Spleen (tissue), 11 donors: ENCODE measurements at regions not wholly inside any gene's neighbourhood (a gene's known extent, or its start where the extent isn't known, plus 50 kb on each side); places are given as distances from the start of the nearest gene placed in this dataset.
"Not testable (repeated sequence)": the region's sequence is repeated elsewhere in the genome, so short reads cannot be mapped to it uniquely, and the experiment has no call there.

ENCODE experiments used
- DNase-seq: peaks from one replicate; pipeline ENCODE4 v3.0.0-alpha.2; 2020
- H3K27ac ChIP-seq, 8 donors: fragments of 200-600 bp; sonication (generic) in 7 of 8; 1 replicate in 4 of 8; 2 replicates in 4 of 8; pipeline versions ENCODE4 v1.5.0 to v1.8.0; 2016 to 2021; ENCODE audit warnings: inconsistent platforms in 4 of 8, mild to moderate bottlenecking in 4 of 8, moderate library complexity in 1 of 8
- H3K27me3 ChIP-seq, 7 donors: fragments of 200-600 bp; sonication (generic) in 6 of 7; replicated peaks in 1 of 7; 1 replicate in 4 of 7; 2 replicates in 3 of 7; pipeline versions ENCODE4 v1.5.0 to v1.8.0; 2016 to 2021; ENCODE audit warnings: inconsistent platforms in 3 of 7, mild to moderate bottlenecking in 1 of 7
- H3K36me3 ChIP-seq, 6 donors: fragments of 200-600 bp; sonication (generic) in 5 of 6; 1 replicate in 4 of 6; 2 replicates in 2 of 6; pipeline versions ENCODE4 v1.5.0 to v1.8.0; 2016 to 2021; ENCODE audit warnings: inconsistent platforms in 2 of 6
- H3K4me1 ChIP-seq, 6 donors: fragments of 200-600 bp; sonication (generic) in 5 of 6; 1 replicate in 3 of 6; 2 replicates in 3 of 6; pipeline versions ENCODE4 v1.5.0 to v1.8.0; 2016 to 2021; ENCODE audit warnings: inconsistent platforms in 3 of 6
- H3K4me3 ChIP-seq, 8 donors: fragments of 200-600 bp; sonication (generic) in 7 of 8; 1 replicate in 4 of 8; 2 replicates in 4 of 8; pipeline versions ENCODE4 v1.5.0 to v1.8.0; 2016 to 2021; ENCODE audit warnings: inconsistent platforms in 4 of 8, mild to moderate bottlenecking in 4 of 8, moderate library complexity in 2 of 8
- H3K9me3 ChIP-seq, 8 donors: fragments of 200-600 bp; sonication (generic) in 7 of 8; 1 replicate in 4 of 8; 2 replicates in 4 of 8; pipeline versions ENCODE4 v1.5.0 to v1.8.0; 2016 to 2021; ENCODE audit warnings: inconsistent platforms in 4 of 8
- POLR2A ChIP-seq, 3 donors: fragments of 450-650 bp; IDR thresholded peaks; one replicate each; pipeline ENCODE4 v1.5.1; 2017; ENCODE audit warnings: antibody characterized with exemption in 3 of 3, mild to moderate bottlenecking in 1 of 3
- POLR2AphosphoS5 ChIP-seq, 3 donors: sonication (generic); formaldehyde crosslinking; IDR thresholded peaks; one replicate each; pipeline ENCODE4 v1.5.1; 2017; ENCODE audit warnings: antibody characterized with exemption in 3 of 3
- WGBS, 5 donors: extraction: QIAGEN DNeasy Blood & Tissue Kit in 3 of 5; methylation state at CpG; one replicate each; pipeline versions ENCODE4 v1.1.5 to v1.1.7; 2013 to 2018; 5-methylcytosine and 5-hydroxymethylcytosine counted together
- intact Hi-C: fragments of 100-400 bp; cut with DNase I; formaldehyde crosslinking; loops from one replicate; pipeline ENCODE4 v1.15.0; 2023; ENCODE audit warnings: low total_unique reads
- TF ChIP-seq, protein P1 (sequence below), 11 experiments: fragments of 200-600 bp in 7 of 11; fragments of 450-650 bp in 4 of 11; sonication (generic) in 4 of 11; IDR thresholded peaks in 8 of 11; conservative IDR thresholded peaks in 3 of 11; 1 replicate in 7 of 11; 2 replicates in 4 of 11; pipeline versions ENCODE4 v1.4.0 to v1.8.0; 2016 to 2021; ENCODE audit warnings: antibody characterized with exemption in 11 of 11, inconsistent platforms in 4 of 11, mild to moderate bottlenecking in 1 of 11
- donor health status: healthy with polysubstance abuse.
- donor health status: DM: no; HTN: no; CAD: no; lungs with moderate emphysema.
- donor health status: DM: no; HTN: no; CAD: no.
- donor health status: Bipolar disorder and iron deficiency.
- donor health status: healthy.
- donor health status: DM: no; HTN: no; CAD: no.
- donor health status: DM: yes; HTN: yes; CAD: no.

DNA sequence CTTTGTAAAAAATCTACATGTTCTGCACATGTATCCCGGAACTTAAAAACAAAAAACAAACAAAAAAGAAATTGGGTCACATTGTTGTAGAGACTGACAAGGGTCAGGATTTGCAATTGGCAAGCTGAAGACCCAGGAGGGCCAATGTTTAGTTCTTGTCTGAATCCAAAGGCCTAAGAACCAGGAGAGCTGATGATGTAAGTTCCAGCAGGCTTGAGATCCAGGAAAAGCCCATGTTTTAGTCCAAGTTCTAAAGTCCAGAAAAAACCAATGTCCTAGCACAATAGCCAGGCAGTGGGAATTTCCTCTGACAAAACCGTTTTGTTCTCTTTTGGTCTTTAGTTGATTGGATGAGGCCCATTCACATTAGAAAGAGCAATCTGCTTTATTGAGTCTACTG, 244.9 kb downstream of the DMAC1 start:
- WGBS, 5 donors, result 76 to 87% (median 80%) methylated on average over 2 of the region's 2 CpGs
- TF ChIP-seq, protein P1, sequence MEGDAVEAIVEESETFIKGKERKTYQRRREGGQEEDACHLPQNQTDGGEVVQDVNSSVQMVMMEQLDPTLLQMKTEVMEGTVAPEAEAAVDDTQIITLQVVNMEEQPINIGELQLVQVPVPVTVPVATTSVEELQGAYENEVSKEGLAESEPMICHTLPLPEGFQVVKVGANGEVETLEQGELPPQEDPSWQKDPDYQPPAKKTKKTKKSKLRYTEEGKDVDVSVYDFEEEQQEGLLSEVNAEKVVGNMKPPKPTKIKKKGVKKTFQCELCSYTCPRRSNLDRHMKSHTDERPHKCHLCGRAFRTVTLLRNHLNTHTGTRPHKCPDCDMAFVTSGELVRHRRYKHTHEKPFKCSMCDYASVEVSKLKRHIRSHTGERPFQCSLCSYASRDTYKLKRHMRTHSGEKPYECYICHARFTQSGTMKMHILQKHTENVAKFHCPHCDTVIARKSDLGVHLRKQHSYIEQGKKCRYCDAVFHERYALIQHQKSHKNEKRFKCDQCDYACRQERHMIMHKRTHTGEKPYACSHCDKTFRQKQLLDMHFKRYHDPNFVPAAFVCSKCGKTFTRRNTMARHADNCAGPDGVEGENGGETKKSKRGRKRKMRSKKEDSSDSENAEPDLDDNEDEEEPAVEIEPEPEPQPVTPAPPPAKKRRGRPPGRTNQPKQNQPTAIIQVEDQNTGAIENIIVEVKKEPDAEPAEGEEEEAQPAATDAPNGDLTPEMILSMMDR (IDR thresholded peaks at IDR 0.05 in 8 of 11, conservative IDR thresholded peaks at IDR 0.05 in 3 of 11), result no peak
- TF ChIP-seq POLR2A (IDR thresholded peaks at IDR 0.05) (no peak), POLR2AphosphoS5 (IDR thresholded peaks at IDR 0.05) (no peak)
- Histone ChIP-seq H3K9me3 (peaks cover 0 to 8% (median 0%) of the 10 kb centered on the region in 8 donors), H3K27ac (no peak overlapping the region), H3K27me3 (no peaks in the 10 kb centered on the region), H3K4me3 (no peak overlapping the region), H3K4me1 (no peaks in the 10 kb centered on the region), H3K36me3 (no peaks in the 10 kb centered on the region)
- intact Hi-C loops, result no loop called here
- DNase-seq, result no peak

GRCh38 chr9:7552706-7553105, 246.9 kb downstream of the DMAC1 start:
- 41 to 63% (median 56%) methylated on average over 1 of the region's 1 CpG for WGBS, 5 donors
- intact Hi-C loops, H3K36me3 ChIP-seq, H3K4me1 ChIP-seq, H3K4me3 ChIP-seq, H3K9me3 ChIP-seq, H3K27ac ChIP-seq, DNase-seq: not testable (repeated sequence)
- H3K27me3 ChIP-seq, result peaks cover 0 to 17% (median 0%) of the 10 kb centered on the region in 7 donors

GRCh38 chr9:7549249-7549648, 250.3 kb downstream of the DMAC1 start:
- no peak overlapping the region for H3K27ac ChIP-seq
- WGBS, 5 donors, result 32 to 58% (median 43%) methylated on average over 2 to 3 of the region's 3 CpGs
- no peak for DNase-seq

GRCh38 chr9:7546261-7546660, 253.3 kb downstream of the DMAC1 start:
- H3K9me3 ChIP-seq, result no peaks in the 10 kb centered on the region
- no peak for TF ChIP-seq POLR2AphosphoS5 (IDR thresholded peaks at IDR 0.05)
- H3K4me3 ChIP-seq, result no peak overlapping the region
- H3K4me1 ChIP-seq, result no peaks in the 10 kb centered on the region
- WGBS, 5 donors, result 0 to 90% (median 85%) methylated on average over 1 of the region's 1 CpG
- DNase-seq, result no peak
- no peaks in the 10 kb centered on the region for H3K36me3 ChIP-seq
- no peak overlapping the region for H3K27ac ChIP-seq
- H3K27me3 ChIP-seq, result peaks cover 0 to 20% (median 0%) of the 10 kb centered on the region in 7 donors
- intact Hi-C loops, result no loop called here

More at GRCh38 chr9:7549249-7549648, 250.3 kb downstream of the DMAC1 start:
- H3K4me3 ChIP-seq, result no peak overlapping the region
- peaks cover 0 to 20% (median 0%) of the 10 kb centered on the region in 7 donors for H3K27me3 ChIP-seq
- intact Hi-C loops, result no loop called here
- H3K4me1 ChIP-seq, result no peaks in the 10 kb centered on the region
- peaks cover 0 to 7% (median 0%) of the 10 kb centered on the region in 8 donors for H3K9me3 ChIP-seq
- TF ChIP-seq, protein P1 (IDR thresholded peaks at IDR 0.05 in 8 of 11, conservative IDR thresholded peaks at IDR 0.05 in 3 of 11), result no peak
- TF ChIP-seq POLR2A (IDR thresholded peaks at IDR 0.05) (no peak), POLR2AphosphoS5 (IDR thresholded peaks at IDR 0.05) (no peak)
- no peaks in the 10 kb centered on the region for H3K36me3 ChIP-seq

DNA sequence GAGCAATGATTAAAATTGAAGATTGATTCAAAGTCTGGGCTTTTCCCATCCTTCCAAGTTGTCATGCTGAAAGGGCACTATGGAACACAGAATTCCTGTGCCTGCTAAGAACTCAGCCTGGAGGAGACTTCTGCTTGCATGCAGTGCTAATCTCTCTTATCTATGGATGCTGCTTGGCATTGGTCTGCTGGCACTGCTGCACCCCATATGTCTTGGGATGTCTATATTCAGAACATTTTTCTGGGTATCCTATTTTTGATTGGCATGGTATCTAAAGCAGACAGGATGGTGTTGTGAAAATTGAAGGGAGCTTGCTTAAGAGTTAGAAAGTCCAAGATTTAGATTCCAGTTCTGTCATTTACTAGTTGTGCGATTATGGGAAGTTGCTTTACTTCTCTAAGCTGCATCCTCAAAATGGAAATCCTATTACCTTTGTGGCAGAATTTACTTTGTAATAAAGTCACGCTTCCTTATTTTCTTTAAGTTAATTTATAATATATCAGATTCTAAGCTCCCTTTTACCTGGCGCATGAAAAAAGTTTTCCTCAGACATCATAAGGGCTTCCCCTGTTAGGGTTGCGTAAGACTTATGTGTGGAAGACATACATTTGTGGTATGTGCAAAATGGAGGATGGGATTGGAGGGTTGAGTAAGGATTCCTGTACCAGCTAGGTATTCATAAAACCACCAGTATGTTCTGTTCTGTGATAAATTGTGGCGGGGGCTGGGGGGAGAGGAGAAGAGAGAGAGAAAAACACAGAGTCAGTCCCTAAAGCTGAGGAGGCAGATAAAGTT, 254.0 kb downstream of the DMAC1 start:
- 80 to 95% (median 87%) methylated on average over 5 of the region's 5 CpGs for WGBS, 5 donors
- no peaks in the 10 kb centered on the region for H3K4me1 ChIP-seq
- H3K36me3 ChIP-seq, result no peaks in the 10 kb centered on the region
- DNase-seq, result no peak
- no peaks in the 10 kb centered on the region for H3K9me3 ChIP-seq
- peaks cover 0 to 24% (median 0%) of the 10 kb centered on the region in 7 donors for H3K27me3 ChIP-seq
- TF ChIP-seq POLR2AphosphoS5 (IDR thresholded peaks at IDR 0.05) (no peak), POLR2A (IDR thresholded peaks at IDR 0.05) (no peak)
- TF ChIP-seq, protein P1 (IDR thresholded peaks at IDR 0.05 in 8 of 11, conservative IDR thresholded peaks at IDR 0.05 in 3 of 11), result no peak
- H3K27ac ChIP-seq, result no peak overlapping the region
- intact Hi-C loops, result no loop called here
- no peak overlapping the region for H3K4me3 ChIP-seq
